ENCODE measurements at regions not wholly inside any gene's neighbourhood (a gene's known extent, or its start where the extent isn't known, plus 50 kb on each side); places are given as distances from the start of the nearest gene placed in this dataset.
A peak's percentile ranks its signal among the peaks of the same experiment; 100 is the strongest.

GRCh38 chr22:49593509-49593908 lies 234.2 kb downstream of the BRD1 start:
- Mint-ChIP-seq H3K4me1 (peaks cover 7% of the 10 kb centered on the region), H3K9me3 (no peaks in the 10 kb centered on the region), H3K27me3 (no peaks in the 10 kb centered on the region), H3K4me3 (no peak overlapping the region), H3K27ac (no peak overlapping the region)
- ATAC-seq (no peak), DNase-seq (no peak)

GRCh38 chr22:49592780-49593501 lies 234.7 kb downstream of the BRD1 start:
- Mint-ChIP-seq H3K4me1 (peaks cover 7% of the 10 kb centered on the region), H3K4me3 (no peak overlapping the region), H3K27ac (no peak overlapping the region), H3K9me3 (no peaks in the 10 kb centered on the region), H3K27me3 (no peaks in the 10 kb centered on the region)
- DNase-seq (no peak), ATAC-seq (no peak)

GRCh38 chr22:49590851-49591445 lies 236.7 kb downstream of the BRD1 start:
- H3K9me3 Mint-ChIP-seq: no peaks in the 10 kb centered on the region
- no peak overlapping the region for H3K4me3 Mint-ChIP-seq
- ATAC-seq (no peak), DNase-seq (no peak)
- H3K27ac Mint-ChIP-seq: no peak overlapping the region
- no peaks in the 10 kb centered on the region for H3K27me3 Mint-ChIP-seq
- peaks cover 12% of the 10 kb centered on the region for H3K4me1 Mint-ChIP-seq

- no peak overlapping the region for H3K27ac Mint-ChIP-seq
- H3K4me3 Mint-ChIP-seq: no peak overlapping the region
- H3K9me3 Mint-ChIP-seq: no peaks in the 10 kb centered on the region
- peaks cover 12% of the 10 kb centered on the region for H3K4me1 Mint-ChIP-seq
- no peaks in the 10 kb centered on the region for H3K27me3 Mint-ChIP-seq
- no peak for DNase-seq
- no peak for ATAC-seq
Observed at GRCh38 chr22:49590381-49590780, 237.3 kb downstream of the BRD1 start.

GRCh38 chr22:49589811-49590210 lies 237.9 kb downstream of the BRD1 start:
- no peak for ATAC-seq
- peaks cover 12% of the 10 kb centered on the region for H3K4me1 Mint-ChIP-seq
- peak overlapping the region; percentile 50 to 65 for H3K27ac Mint-ChIP-seq
- H3K9me3 Mint-ChIP-seq: no peaks in the 10 kb centered on the region
- no peak overlapping the region for H3K4me3 Mint-ChIP-seq
- H3K27me3 Mint-ChIP-seq: no peaks in the 10 kb centered on the region
- no peak for DNase-seq

GRCh38 chr22:49589301-49589700 lies 238.4 kb downstream of the BRD1 start:
- no peak for ATAC-seq
- peaks cover 12% of the 10 kb centered on the region for H3K4me1 Mint-ChIP-seq

GRCh38 chr22:49588739-49589138 lies 238.9 kb downstream of the BRD1 start:
- Mint-ChIP-seq H3K4me1 (peaks cover 12% of the 10 kb centered on the region), H3K27me3 (no peaks in the 10 kb centered on the region), H3K27ac (no peak overlapping the region), H3K4me3 (no peak overlapping the region), H3K9me3 (no peaks in the 10 kb centered on the region)
- ATAC-seq: no peak
- DNase-seq: no peak

More at GRCh38 chr22:49589301-49589700, 238.4 kb downstream of the BRD1 start:
- H3K27me3 Mint-ChIP-seq: no peaks in the 10 kb centered on the region
- no peak overlapping the region for H3K4me3 Mint-ChIP-seq
- H3K27ac Mint-ChIP-seq: peak overlapping the region in 1 of 2 donors; percentile 50
- no peak for DNase-seq
- no peaks in the 10 kb centered on the region for H3K9me3 Mint-ChIP-seq

- Mint-ChIP-seq H3K27me3 (no peaks in the 10 kb centered on the region), H3K9me3 (no peaks in the 10 kb centered on the region), H3K27ac (no peak overlapping the region), H3K4me1 (peaks cover 12% of the 10 kb centered on the region), H3K4me3 (no peak overlapping the region)
- ATAC-seq (no peak), DNase-seq (no peak)
Observed at GRCh38 chr22:49587987-49588386, 239.7 kb downstream of the BRD1 start.

- no peak overlapping the region for H3K27ac Mint-ChIP-seq
- ATAC-seq: no peak
Observed at GRCh38 chr22:49587421-49587820, 240.3 kb downstream of the BRD1 start.

GRCh38 chr22:49586873-49587272 lies 240.8 kb downstream of the BRD1 start:
- Mint-ChIP-seq H3K27ac (peak overlapping the region in 1 of 2 donors; percentile 33), H3K4me1 (peaks cover 12% of the 10 kb centered on the region)

More at GRCh38 chr22:49587421-49587820, 240.3 kb downstream of the BRD1 start:
- Mint-ChIP-seq H3K4me1 (peaks cover 12% of the 10 kb centered on the region), H3K4me3 (no peak overlapping the region), H3K27me3 (no peaks in the 10 kb centered on the region), H3K9me3 (no peaks in the 10 kb centered on the region)
- no peak for DNase-seq

GRCh38 chr22:49586244-49586748 lies 241.4 kb downstream of the BRD1 start:
- DNase-seq (no peak), ATAC-seq (no peak)
- no peaks in the 10 kb centered on the region for H3K27me3 Mint-ChIP-seq
- H3K4me3 Mint-ChIP-seq: no peak overlapping the region
- H3K27ac Mint-ChIP-seq: no peak overlapping the region
- H3K9me3 Mint-ChIP-seq: no peaks in the 10 kb centered on the region
- peaks cover 12% of the 10 kb centered on the region for H3K4me1 Mint-ChIP-seq

More at GRCh38 chr22:49586873-49587272, 240.8 kb downstream of the BRD1 start:
- ATAC-seq: no peak
- H3K4me3 Mint-ChIP-seq: no peak overlapping the region
- no peaks in the 10 kb centered on the region for H3K9me3 Mint-ChIP-seq
- H3K27me3 Mint-ChIP-seq: no peaks in the 10 kb centered on the region
- DNase-seq: no peak

GRCh38 chr22:49585461-49586243 lies 242.0 kb downstream of the BRD1 start:
- Mint-ChIP-seq H3K4me1 (peaks cover 12% of the 10 kb centered on the region), H3K27me3 (no peaks in the 10 kb centered on the region), H3K27ac (no peak overlapping the region), H3K4me3 (no peak overlapping the region), H3K9me3 (no peaks in the 10 kb centered on the region)
- no peak for DNase-seq
- no peak for ATAC-seq

- DNase-seq (no peak), ATAC-seq (no peak)
- Mint-ChIP-seq H3K9me3 (no peaks in the 10 kb centered on the region), H3K27ac (no peak overlapping the region), H3K4me1 (peaks cover 7% of the 10 kb centered on the region), H3K27me3 (no peaks in the 10 kb centered on the region), H3K4me3 (no peak overlapping the region)
Observed at GRCh38 chr22:49583886-49584505, 243.7 kb downstream of the BRD1 start.

GRCh38 chr22:49583341-49583740 lies 244.3 kb downstream of the BRD1 start:
- Mint-ChIP-seq H3K27me3 (no peaks in the 10 kb centered on the region), H3K4me1 (peaks cover 5% of the 10 kb centered on the region), H3K4me3 (no peak overlapping the region), H3K9me3 (no peaks in the 10 kb centered on the region), H3K27ac (no peak overlapping the region)
- ATAC-seq (no peak), DNase-seq (no peak)

GRCh38 chr22:49582678-49583077 lies 245.0 kb downstream of the BRD1 start:
- no peak overlapping the region for H3K27ac Mint-ChIP-seq
- no peak for ATAC-seq
- no peaks in the 10 kb centered on the region for H3K27me3 Mint-ChIP-seq
- H3K4me3 Mint-ChIP-seq: no peak overlapping the region
- DNase-seq: no peak
- no peaks in the 10 kb centered on the region for H3K9me3 Mint-ChIP-seq
- peaks cover 5% of the 10 kb centered on the region for H3K4me1 Mint-ChIP-seq

Measured in stimulated activated naive CD8-positive, alpha-beta T cell treated with anti-CD3 and anti-CD28 coated beads, Interleukin-15, amount 100 ng/mL, for 72 hours (primary cell).